IMR-90 (cell line): ENCODE measurements at regions not wholly inside any gene's neighbourhood (a gene's known extent, or its start where the extent isn't known, plus 50 kb on each side); places are given as distances from the start of the nearest gene placed in this dataset.

ENCODE experiments used
- ATAC-seq: fragments of 200-7000 bp; cut with Tn5 transposase; 2 replicates; pipeline ENCODE4 v1.9.1; 2020; ENCODE audit warnings: low read depth, mild to moderate bottlenecking, moderate library complexity
- BruUV-seq: library from RNA; stranded (reverse); fragments of 400-500 nt; replicated peaks from 2 replicates; lab custom pipeline; 2021; lab: Mats Ljungman, UMichigan
- CTCF ChIA-PET: fragments of 300-600 bp; formaldehyde crosslinking; extraction: SDS; loops from one replicate; lab custom pipeline; 2021; ENCODE audit warnings: antibody characterized with exemption; lab: Yijun Ruan, JAX
- POLR2A ChIA-PET: fragments of 300-600 bp; sonication (Branson Sonifier 250); formaldehyde crosslinking; loops from one replicate; lab custom pipeline; 2022; ENCODE audit warnings: antibody characterized with exemption; ENCODE audit not compliant: unreplicated experiment; lab: Charles Lee
- DNase-seq: peaks from one replicate; pipeline ENCODE4 v3.0.0; 2013
- H2AFZ ChIP-seq: replicated peaks from 2 replicates; pipeline ENCODE3; 2013; ENCODE audit warnings: low read length, mild to moderate bottlenecking; ENCODE audit not compliant: poor library complexity
- H2AK5ac ChIP-seq: 2 replicates; pipeline ENCODE4 v1.6.1; 2013; ENCODE audit warnings: low read depth, low read length, inconsistent platforms
- H2AK9ac ChIP-seq: replicated peaks from 2 replicates; pipeline ENCODE3; 2013; ENCODE audit warnings: mild to moderate bottlenecking, low read depth, low read length, moderate library complexity; ENCODE audit not compliant: poor library complexity
- H2BK120ac ChIP-seq: 2 replicates; pipeline ENCODE4 v1.6.1; 2013; ENCODE audit warnings: low read depth, low read length, inconsistent platforms
- H2BK15ac ChIP-seq: 3 replicates; pipeline ENCODE4 v1.6.1; 2013; ENCODE audit warnings: low read depth, low read length, inconsistent platforms
- H2BK20ac ChIP-seq: 2 replicates; pipeline ENCODE4 v1.6.1; 2013; ENCODE audit warnings: low read depth, mild to moderate bottlenecking, inconsistent platforms, low read length, moderate library complexity
- H2BK5ac ChIP-seq: 2 replicates; pipeline ENCODE4 v1.6.1; 2013; ENCODE audit warnings: mild to moderate bottlenecking, low read depth, low read length, inconsistent platforms; ENCODE audit not compliant: poor library complexity, severe bottlenecking
- H3K14ac ChIP-seq: replicated peaks from 2 replicates; pipeline ENCODE4 v1.6.1; 2013; ENCODE audit warnings: low read depth, low read length, inconsistent platforms
- H3K18ac ChIP-seq: 2 replicates; pipeline ENCODE4 v1.6.1; 2013; ENCODE audit warnings: low read depth, low read length, control low read depth
- H3K23ac ChIP-seq: 2 replicates; pipeline ENCODE4 v1.6.1; 2013; ENCODE audit warnings: low read depth, low read length, inconsistent platforms
- H3K27ac ChIP-seq: 2 replicates; pipeline ENCODE4 v1.5.1; 2013; ENCODE audit warnings: mild to moderate bottlenecking, control low read depth, low read length; ENCODE audit not compliant: insufficient read depth
- H3K27me3 ChIP-seq: 2 replicates; pipeline ENCODE4 v1.6.1; 2013; ENCODE audit warnings: low read length; ENCODE audit not compliant: control insufficient read depth, insufficient read depth
- H3K36me3 ChIP-seq: 2 replicates; pipeline ENCODE4 v1.6.1; 2013; ENCODE audit warnings: low read length, mixed read lengths; ENCODE audit not compliant: control insufficient read depth, insufficient read depth
- H3K4ac ChIP-seq: 2 replicates; pipeline ENCODE4 v1.6.1; 2013; ENCODE audit warnings: low read depth, low read length, inconsistent platforms
- H3K4me1 ChIP-seq: 2 replicates; pipeline ENCODE4 v1.6.1; 2013; ENCODE audit warnings: low read length, mixed read lengths; ENCODE audit not compliant: control insufficient read depth, insufficient read depth
- H3K4me2 ChIP-seq: 2 replicates; pipeline ENCODE4 v1.6.1; 2013; ENCODE audit warnings: low read depth, mild to moderate bottlenecking, control low read depth, low read length, moderate library complexity
- H3K4me3 ChIP-seq: 2 replicates; pipeline ENCODE4 v1.5.1; 2013; ENCODE audit warnings: low read depth, mild to moderate bottlenecking, control low read depth, low read length, moderate library complexity; ENCODE audit not compliant: insufficient read depth
- H3K56ac ChIP-seq: 2 replicates; pipeline ENCODE4 v1.6.1; 2013; ENCODE audit warnings: low read length, inconsistent platforms; ENCODE audit not compliant: insufficient read depth; ENCODE audit errors: extremely low read depth
- H3K79me1 ChIP-seq, 2 experiments: 2 replicates each; pipeline ENCODE4 v1.6.1; 2013; ENCODE audit warnings: low read length in 2 of 2, inconsistent platforms in 1 of 2, low read depth in 1 of 2
- H3K9ac ChIP-seq: 2 replicates; pipeline ENCODE4 v1.6.1; 2013; ENCODE audit warnings: low read depth, low read length, control low read depth
- H3K9me1 ChIP-seq: 2 replicates; pipeline ENCODE4 v1.6.1; 2013; ENCODE audit warnings: low read length, inconsistent platforms; ENCODE audit not compliant: insufficient read depth
- H3K9me3 ChIP-seq: 2 replicates; pipeline ENCODE4 v1.6.1; 2013; ENCODE audit warnings: low read length; ENCODE audit not compliant: control insufficient read depth, insufficient read depth
- H4K20me1 ChIP-seq: 2 replicates; pipeline ENCODE4 v1.6.1; 2013; ENCODE audit warnings: low read length, inconsistent platforms; ENCODE audit not compliant: insufficient read depth
- H4K5ac ChIP-seq: 2 replicates; pipeline ENCODE4 v1.6.1; 2013; ENCODE audit warnings: mild to moderate bottlenecking, low read depth, low read length, control low read depth
- H4K8ac ChIP-seq, 2 experiments: 2 replicates each; pipeline ENCODE4 v1.6.1; 2013; ENCODE audit warnings: low read depth in 2 of 2, low read length in 2 of 2, control low read depth in 1 of 2, inconsistent platforms in 1 of 2
- H4K91ac ChIP-seq: 2 replicates; pipeline ENCODE4 v1.6.1; 2013; ENCODE audit warnings: low read depth, low read length, inconsistent platforms; ENCODE audit not compliant: insufficient read depth
- CEBPB ChIP-seq: IDR thresholded peaks from 2 replicates; pipeline ENCODE4 v1.6.1; 2012; ENCODE audit warnings: low read depth, low read length, improper control_type of control experiment
- FOS ChIP-seq: fragments of 150-350 bp; IDR thresholded peaks from 2 replicates; pipeline ENCODE4 v1.6.1; 2016; ENCODE audit warnings: low read depth, low read length
- MAZ ChIP-seq: IDR thresholded peaks from 2 replicates; pipeline ENCODE4 v1.6.1; 2012; ENCODE audit warnings: low read depth, mild to moderate bottlenecking, low read length, improper control_type of control experiment, moderate library complexity, borderline replicate concordance
- WGBS, 2 experiments: methylation state at CpG; one replicate each; pipeline versions ENCODE4 v1.1.5 to v1.1.7; 2013; ENCODE audit warnings: missing lambda C conversion rate in 2 of 2; ENCODE audit not compliant: insufficient read length in 1 of 2; ENCODE audit errors: extremely low coverage in 2 of 2; 5-methylcytosine and 5-hydroxymethylcytosine counted together
- dilution Hi-C: fragments of 300-500 bp; cut with HindIII; formaldehyde crosslinking; loops from one replicate; pipeline ENCODE4 v1.14.3; 2018; ENCODE audit warnings: low sequenced_read_pairs; ENCODE audit not compliant: unreplicated experiment
- in situ Hi-C: fragments of 300-500 bp; cut with MboI; formaldehyde crosslinking; loops from 3 replicates; pipeline ENCODE4 v1.14.3; 2019; ENCODE audit warnings: low sequenced_read_pairs, inconsistent platforms, mixed read lengths
- intact Hi-C: fragments of 100-400 bp; cut with micrococcal nuclease; formaldehyde crosslinking; loops from 2 replicates; pipeline ENCODE4 v1.10.0; 2022

DNA sequence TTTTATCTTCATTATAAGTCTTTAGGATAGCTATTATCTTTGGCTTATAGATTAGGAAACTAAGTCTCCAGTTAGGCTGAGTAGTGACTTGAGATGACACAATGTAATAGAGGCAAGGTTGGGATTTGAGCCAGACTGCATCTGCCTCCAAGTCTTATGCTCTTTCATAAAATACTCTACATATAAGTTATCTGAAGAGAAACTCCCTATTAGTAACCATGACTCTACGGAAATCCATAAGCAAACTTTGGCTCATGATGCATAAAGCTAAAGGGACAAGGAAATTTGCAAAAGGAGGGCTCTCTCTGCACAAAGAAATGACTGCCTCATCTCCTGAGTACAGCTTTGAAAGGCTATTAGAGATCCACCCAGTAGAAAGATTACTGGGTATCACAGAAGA, 77.6 kb upstream of the FRMD4B start:
- ATAC-seq, result no peak
- Histone ChIP-seq H3K4ac (no peak overlapping the region), H3K36me3 (no peaks in the 10 kb centered on the region), H4K5ac (no peak overlapping the region), H3K27ac (no peak overlapping the region), H4K20me1 (no peaks in the 10 kb centered on the region), H3K79me1 (no peaks in the 10 kb centered on the region), H4K91ac (no peak overlapping the region), H2BK20ac (no peak overlapping the region), H2BK5ac (no peak overlapping the region), H3K4me1 (no peaks in the 10 kb centered on the region), H3K23ac (no peak overlapping the region), H2AK5ac (no peak overlapping the region), H3K27me3 (no peaks in the 10 kb centered on the region; the same call in 1 of the 2 replicates), H3K9me3 (no peaks in the 10 kb centered on the region), H3K9ac (no peak overlapping the region), H4K8ac (no peak overlapping the region), H3K4me2 (no peak overlapping the region), H2AFZ (no peak overlapping the region), H3K14ac (no peak overlapping the region), H2AK9ac (no peak overlapping the region), H2BK120ac (no peak overlapping the region), H2BK15ac (no peak overlapping the region), H3K56ac (no peak overlapping the region), H3K4me3 (no peak overlapping the region), H3K9me1 (no peaks in the 10 kb centered on the region), H3K18ac (no peak overlapping the region)
- ChIA-PET CTCF (no interaction called here), POLR2A (no interaction called here)
- TF ChIP-seq FOS (no peak), CEBPB (no peak), MAZ (no peak)
- no TSS peak for BruUV-seq
- dilution Hi-C loops, result no loop called here
- WGBS, 2 experiments, result no CpG with 5 or more reads among the region's 1 CpG
- DNase-seq, result no peak
- in situ Hi-C loops, result no loop called here
- intact Hi-C loops, result no loop called here
